GM12801 (cell line): ENCODE measurements at regions not wholly inside any gene's neighbourhood (a gene's known extent, or its start where the extent isn't known, plus 50 kb on each side); places are given as distances from the start of the nearest gene placed in this dataset.

Experiments
- CTCF ChIP-seq: IDR thresholded peaks from one replicate; pipeline ENCODE4 v1.5.1; 2011; ENCODE audit warnings: control low read depth; ENCODE audit not compliant: insufficient read length; ENCODE audit errors: extremely low read depth

DNA sequence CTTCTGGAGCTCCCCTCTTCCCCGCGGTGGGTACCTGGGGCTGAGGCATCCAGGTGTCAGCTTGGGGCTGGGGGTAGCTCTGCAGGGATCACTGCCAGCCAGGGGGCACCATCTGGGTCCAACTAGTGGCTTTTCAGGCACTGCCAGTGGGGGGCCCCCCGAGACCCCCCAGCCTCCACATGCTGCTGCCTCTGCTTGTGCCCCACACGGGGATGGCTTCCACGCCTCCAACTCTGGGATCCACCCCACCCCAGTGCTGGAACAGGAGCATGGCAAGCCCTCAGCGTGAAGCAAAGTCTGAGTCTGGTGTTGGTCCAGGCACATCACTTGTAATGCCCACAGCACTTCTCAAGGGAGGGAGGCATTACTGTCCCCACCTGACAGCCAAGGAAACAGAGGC is 260.5 kb upstream of the MVB12B start:
- TF ChIP-seq CTCF, result no peak

DNA sequence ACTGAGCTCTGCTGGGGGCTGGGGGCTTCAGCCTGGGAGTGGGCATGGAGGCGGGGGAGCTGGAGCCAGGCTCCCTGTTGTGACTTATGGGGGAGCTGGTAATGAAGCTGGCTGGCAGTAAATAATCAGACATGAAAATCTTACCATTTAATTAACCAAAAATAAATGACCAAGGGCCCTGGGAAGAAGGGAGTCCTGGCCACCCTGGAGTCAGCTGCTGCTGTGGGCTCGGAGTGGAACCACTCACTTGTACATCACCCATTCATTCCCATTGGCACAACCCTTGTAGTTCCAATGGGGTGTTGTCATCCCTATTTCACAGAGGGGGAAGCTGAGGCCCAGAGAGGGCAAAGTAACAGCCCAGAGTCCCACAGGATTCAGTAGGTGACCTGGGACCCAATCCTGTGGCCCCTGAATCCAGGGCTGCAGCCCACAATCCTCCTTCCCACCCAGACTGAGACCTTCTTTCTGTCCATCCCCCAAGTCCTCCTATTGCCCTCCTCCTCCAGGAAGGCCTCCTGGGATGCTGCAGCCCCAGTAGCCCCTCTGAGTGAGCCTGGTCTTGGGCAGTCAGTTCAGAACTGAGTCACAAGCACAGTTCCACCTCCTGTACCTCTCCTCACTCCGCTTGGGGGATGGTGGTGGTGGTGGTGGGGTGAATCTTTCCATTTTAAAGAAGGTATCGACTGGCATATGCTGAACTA is 259.4 kb upstream of the MVB12B start:
- TF ChIP-seq CTCF, result no peak

- no peak for TF ChIP-seq CTCF
These were observed 257.9 kb upstream of the MVB12B start for GRCh38 chr9:126068534-126069230.

DNA sequence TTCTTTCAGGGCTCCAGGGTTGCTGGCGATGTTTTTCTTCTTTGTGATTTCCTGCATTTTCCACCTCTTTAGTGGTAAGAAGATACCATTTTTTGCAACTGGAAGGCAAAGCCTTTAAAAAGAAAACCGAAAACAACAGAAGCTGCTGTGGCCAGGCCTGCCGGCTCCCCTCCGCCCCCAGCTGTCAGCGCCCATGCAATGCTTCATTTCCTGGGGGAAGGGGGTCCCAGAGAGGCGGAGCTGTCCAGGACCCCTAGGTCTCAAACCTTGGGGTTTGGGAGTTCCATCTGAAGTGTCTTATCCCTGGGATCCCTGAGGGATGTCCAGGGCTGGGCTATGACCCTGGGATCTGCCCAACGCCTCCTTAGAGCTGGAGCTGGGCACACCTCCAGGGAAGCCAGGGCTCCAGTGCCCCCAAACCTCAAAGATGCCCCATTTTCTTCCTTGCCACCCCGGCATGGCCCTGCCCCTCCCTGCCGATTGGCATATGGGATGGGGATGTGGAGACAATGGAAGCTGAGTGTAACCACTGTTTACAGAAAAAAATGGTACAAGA is 257.2 kb upstream of the MVB12B start:
- TF ChIP-seq CTCF, result no peak

- no peak for TF ChIP-seq CTCF
These were observed 256.5 kb upstream of the MVB12B start for GRCh38 chr9:126070058-126070655.

GRCh38 chr9:126071076-126071750 is 255.4 kb upstream of the MVB12B start:
- no peak for TF ChIP-seq CTCF

GRCh38 chr9:126080641-126081040 is 246.0 kb upstream of the MVB12B start:
- no peak for TF ChIP-seq CTCF
